ENCODE measurements at regions not wholly inside any gene's neighbourhood (a gene's known extent, or its start where the extent isn't known, plus 50 kb on each side); places are given as distances from the start of the nearest gene placed in this dataset.
"Not testable (repeated sequence)": the region's sequence is repeated elsewhere in the genome, so short reads cannot be mapped to it uniquely, and the experiment has no call there.

DNA sequence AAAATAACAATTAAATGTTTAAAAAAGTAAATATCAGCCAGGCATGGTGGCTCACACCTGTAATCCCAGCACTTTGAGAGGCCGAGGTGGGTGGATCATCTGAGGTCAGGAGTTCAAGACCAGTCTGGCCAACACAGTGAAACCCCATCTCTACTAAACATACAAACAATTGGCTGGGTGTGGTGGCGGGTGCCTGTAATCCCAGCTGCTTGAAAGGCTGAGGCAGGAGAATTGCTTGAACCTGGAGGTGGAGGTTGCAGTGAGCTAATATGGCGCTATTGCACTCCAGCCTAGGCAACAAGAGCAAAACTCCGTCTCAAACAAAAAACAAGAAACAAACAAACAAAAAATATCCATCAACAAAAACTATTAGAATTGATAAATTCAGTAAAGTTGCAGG lies 77.5 kb downstream of the SNX5 start:
- not testable (repeated sequence) for H3K27me3 ChIP-seq, H3K36me3 ChIP-seq, H3K4me3 ChIP-seq, DNase-seq, H3K27ac ChIP-seq
- Histone ChIP-seq H3K9me3 (peaks cover 0 to 14% (median 9%) of the 10 kb centered on the region in 4 donors), H3K4me1 (peaks cover 0 to 24% (median 13%) of the 10 kb centered on the region in 4 donors)
- intact Hi-C loops (cut with DNase I; ENCODE audit: low total_unique reads), result loop anchor here (10.0 kb wide), 1 partner anchor 96 kb away; no protein-coding TSS in a partner anchor
- WGBS, 5 donors, result 88 to 97% (median 92%) methylated on average over 4 of the region's 4 CpGs

DNA sequence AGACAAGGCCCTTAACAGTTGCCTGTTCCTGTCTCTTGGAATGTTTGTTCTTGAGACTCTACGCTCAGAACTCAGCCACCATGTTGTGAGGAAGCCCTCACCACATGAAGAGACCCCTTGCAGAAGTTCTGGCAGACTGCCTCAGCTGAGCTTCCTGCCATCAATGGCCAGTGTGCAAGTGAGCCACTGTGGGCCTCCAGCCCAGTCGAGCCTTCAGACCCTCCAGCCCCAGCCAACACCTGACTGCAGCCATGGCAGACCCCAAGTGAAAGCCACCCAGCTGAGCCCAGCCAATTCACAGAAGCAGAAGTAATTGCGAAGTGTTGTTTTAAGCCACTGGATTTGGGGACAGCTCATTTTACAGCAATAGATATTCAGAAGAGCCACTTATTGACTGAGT lies 78.3 kb downstream of the SNX5 start:
- DNase-seq, result no peak
- no peak for TF ChIP-seq POLR2AphosphoS5 (IDR thresholded peaks at IDR 0.05)
- TF ChIP-seq, protein P1, sequence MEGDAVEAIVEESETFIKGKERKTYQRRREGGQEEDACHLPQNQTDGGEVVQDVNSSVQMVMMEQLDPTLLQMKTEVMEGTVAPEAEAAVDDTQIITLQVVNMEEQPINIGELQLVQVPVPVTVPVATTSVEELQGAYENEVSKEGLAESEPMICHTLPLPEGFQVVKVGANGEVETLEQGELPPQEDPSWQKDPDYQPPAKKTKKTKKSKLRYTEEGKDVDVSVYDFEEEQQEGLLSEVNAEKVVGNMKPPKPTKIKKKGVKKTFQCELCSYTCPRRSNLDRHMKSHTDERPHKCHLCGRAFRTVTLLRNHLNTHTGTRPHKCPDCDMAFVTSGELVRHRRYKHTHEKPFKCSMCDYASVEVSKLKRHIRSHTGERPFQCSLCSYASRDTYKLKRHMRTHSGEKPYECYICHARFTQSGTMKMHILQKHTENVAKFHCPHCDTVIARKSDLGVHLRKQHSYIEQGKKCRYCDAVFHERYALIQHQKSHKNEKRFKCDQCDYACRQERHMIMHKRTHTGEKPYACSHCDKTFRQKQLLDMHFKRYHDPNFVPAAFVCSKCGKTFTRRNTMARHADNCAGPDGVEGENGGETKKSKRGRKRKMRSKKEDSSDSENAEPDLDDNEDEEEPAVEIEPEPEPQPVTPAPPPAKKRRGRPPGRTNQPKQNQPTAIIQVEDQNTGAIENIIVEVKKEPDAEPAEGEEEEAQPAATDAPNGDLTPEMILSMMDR (IDR thresholded peaks at IDR 0.05), result no peak
- TF ChIP-seq EP300 (IDR thresholded peaks at IDR 0.05), result no peak
- no peak for TF ChIP-seq POLR2A (IDR thresholded peaks at IDR 0.05)
- no peaks in the 10 kb centered on the region for H3K27me3 ChIP-seq
- intact Hi-C loops (cut with DNase I; ENCODE audit: low total_unique reads), result loop anchor here (10.0 kb wide), 1 partner anchor 96 kb away; no protein-coding TSS in a partner anchor
- H3K27ac ChIP-seq, result no peak overlapping the region
- no peaks in the 10 kb centered on the region for H3K36me3 ChIP-seq
- no peak overlapping the region for H3K4me3 ChIP-seq
- H3K4me1 ChIP-seq, result peaks cover 0 to 24% (median 9%) of the 10 kb centered on the region in 4 donors
- peaks cover 0 to 14% (median 9%) of the 10 kb centered on the region in 4 donors for H3K9me3 ChIP-seq
- 88 to 100% (median 96%) methylated on average over 2 to 3 of the region's 3 CpGs for WGBS, 5 donors

DNA sequence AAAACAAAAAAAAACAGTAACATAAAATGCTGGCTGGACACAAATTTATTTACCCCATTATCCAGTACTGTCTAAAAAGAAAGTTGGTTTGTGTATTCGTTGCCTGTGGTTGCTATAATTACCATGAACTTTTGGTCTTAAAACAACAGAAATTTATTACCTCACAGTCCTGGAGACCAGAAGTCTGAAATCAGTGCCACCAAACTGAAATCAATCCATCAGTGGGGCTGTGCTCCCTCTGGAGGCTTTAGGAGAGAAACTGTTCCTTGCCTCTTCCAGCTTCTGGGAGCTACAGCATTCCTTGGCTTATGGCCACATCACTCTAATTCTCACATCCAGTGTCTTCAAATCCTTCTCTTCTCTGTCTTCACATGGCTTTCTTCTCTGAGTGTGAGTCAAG lies 79.4 kb downstream of the SNX5 start:
- Histone ChIP-seq H3K27ac (no peak overlapping the region), H3K9me3 (peaks cover 0 to 14% (median 9%) of the 10 kb centered on the region in 4 donors), H3K4me3 (no peak overlapping the region), H3K4me1 (peaks cover 0 to 20% (median 3%) of the 10 kb centered on the region in 4 donors), H3K36me3 (no peaks in the 10 kb centered on the region), H3K27me3 (no peaks in the 10 kb centered on the region)
- 71 to 90% (median 83%) methylated on average over 1 of the region's 1 CpG for WGBS, 5 donors
- DNase-seq, result no peak
- TF ChIP-seq EP300 (IDR thresholded peaks at IDR 0.05) (no peak), POLR2AphosphoS5 (IDR thresholded peaks at IDR 0.05) (no peak), POLR2A (IDR thresholded peaks at IDR 0.05) (no peak)
- TF ChIP-seq, protein P1 (IDR thresholded peaks at IDR 0.05), result no peak
- intact Hi-C loops (cut with DNase I; ENCODE audit: low total_unique reads), result no loop called here

- peaks cover 0 to 21% (median 3%) of the 10 kb centered on the region in 4 donors for H3K4me1 ChIP-seq
- WGBS, 5 donors, result 61 to 93% (median 66%) methylated on average over 6 to 9 of the region's 9 CpGs
- no peaks in the 10 kb centered on the region for H3K27me3 ChIP-seq
- intact Hi-C loops (cut with DNase I; ENCODE audit: low total_unique reads), result no loop called here
- H3K36me3 ChIP-seq, result no peaks in the 10 kb centered on the region
- TF ChIP-seq POLR2AphosphoS5 (IDR thresholded peaks at IDR 0.05) (no peak), POLR2A (IDR thresholded peaks at IDR 0.05) (no peak), EP300 (IDR thresholded peaks at IDR 0.05) (no peak)
- TF ChIP-seq, protein P1 (IDR thresholded peaks at IDR 0.05), result no peak
- DNase-seq, result no peak
- H3K9me3 ChIP-seq, result peaks cover 0 to 14% (median 9%) of the 10 kb centered on the region in 4 donors
- no peak overlapping the region for H3K4me3 ChIP-seq
- no peak overlapping the region for H3K27ac ChIP-seq
Measured at GRCh38 chr20:17888044-17888443, 80.5 kb downstream of the SNX5 start.

- no peak overlapping the region for H3K4me3 ChIP-seq
- H3K36me3 ChIP-seq, result no peaks in the 10 kb centered on the region
- DNase-seq, result no peak
- H3K27ac ChIP-seq, result no peak overlapping the region
- intact Hi-C loops (cut with DNase I; ENCODE audit: low total_unique reads), result no loop called here
- WGBS, 5 donors, result 75 to 84% (median 82%) methylated on average over 10 of the region's 10 CpGs
- TF ChIP-seq, protein P1 (IDR thresholded peaks at IDR 0.05), result no peak
- TF ChIP-seq POLR2AphosphoS5 (IDR thresholded peaks at IDR 0.05), result no peak
- TF ChIP-seq POLR2A (IDR thresholded peaks at IDR 0.05), result no peak
- TF ChIP-seq EP300 (IDR thresholded peaks at IDR 0.05), result no peak
- no peaks in the 10 kb centered on the region for H3K27me3 ChIP-seq
- peaks cover 0 to 18% (median 3%) of the 10 kb centered on the region in 4 donors for H3K4me1 ChIP-seq
- H3K9me3 ChIP-seq, result peaks cover 0 to 14% (median 9%) of the 10 kb centered on the region in 4 donors
Measured at GRCh38 chr20:17887331-17888030, 81.1 kb downstream of the SNX5 start.

Data from stomach (tissue), 8 donors.